H1 (cell line): ENCODE measurements at regions not wholly inside any gene's neighbourhood (a gene's known extent, or its start where the extent isn't known, plus 50 kb on each side); places are given as distances from the start of the nearest gene placed in this dataset.

Experiments used
- BRCA1 ChIP-seq: IDR thresholded peaks from 2 replicates; pipeline ENCODE4 v1.6.1; 2012; ENCODE audit warnings: low read depth, low read length, improper control_type of control experiment
- HDAC2 ChIP-seq, 2 experiments: fragments of 300-600 bp in 1 of 2; sonication (generic) in 1 of 2; IDR thresholded peaks; 2 replicates each; pipeline ENCODE4 v1.6.1; 2011 to 2012; ENCODE audit warnings: low read depth in 2 of 2, low read length in 2 of 2, mild to moderate bottlenecking in 2 of 2, moderate library complexity in 2 of 2, borderline replicate concordance in 1 of 2, inconsistent platforms in 1 of 2

DNA sequence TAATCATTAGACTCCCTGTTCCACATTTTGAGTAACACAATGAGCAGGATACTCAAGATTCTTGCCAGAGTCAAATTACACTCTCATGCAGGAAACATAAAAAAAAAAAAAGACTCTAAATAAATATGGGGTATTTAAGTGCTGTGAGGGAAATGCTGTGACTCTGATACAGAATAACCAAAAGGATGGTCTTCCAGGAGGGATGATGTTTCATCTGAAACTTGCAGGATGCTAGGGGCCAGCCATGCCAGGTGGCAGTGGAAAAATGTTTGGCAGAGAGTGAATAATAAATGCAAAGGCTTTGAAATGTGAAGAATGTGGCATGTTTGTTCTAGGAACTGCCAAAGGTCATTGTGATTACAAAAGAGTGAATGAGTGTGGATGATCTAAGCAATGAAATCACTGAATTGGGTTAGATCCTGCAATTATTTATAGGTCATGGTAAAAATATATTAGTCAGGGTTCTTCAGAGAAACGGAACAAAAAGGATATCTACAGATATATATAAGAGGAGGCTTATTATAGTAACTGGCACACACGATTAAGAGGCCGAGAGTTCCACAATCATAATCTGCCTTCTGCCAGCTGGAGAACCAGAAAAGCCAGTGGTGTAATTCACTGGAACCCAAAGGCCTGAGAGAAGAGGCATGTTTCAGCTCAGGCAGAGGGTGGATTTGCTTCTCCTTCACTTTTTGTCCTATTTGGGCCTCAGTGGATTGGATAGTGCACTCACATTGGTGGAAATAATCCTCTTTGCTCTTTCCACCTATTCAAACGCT lies 1832.8 kb upstream of the MIR17HG start (continued):
- TF ChIP-seq HDAC2 (IDR thresholded peaks at IDR 0.05; ENCODE audit: borderline replicate concordance in 1 of 2, low read depth in 2 of 2, low read length in 2 of 2) (peak in 1 of 2 experiments; percentile 14; a peak in 1 of 4 replicates), BRCA1 (no peak)
